IMR-90 (cell line): ENCODE measurements at regions not wholly inside any gene's neighbourhood (a gene's known extent, or its start where the extent isn't known, plus 50 kb on each side); places are given as distances from the start of the nearest gene placed in this dataset.

Experiments used
- FOS ChIP-seq: fragments of 150-350 bp; IDR thresholded peaks from 2 replicates; pipeline ENCODE4 v1.6.1; 2016; ENCODE audit warnings: low read depth, low read length
- MXI1 ChIP-seq: IDR thresholded peaks from 2 replicates; pipeline ENCODE4 v1.6.1; 2012; ENCODE audit warnings: low read depth, mild to moderate bottlenecking, low read length, moderate library complexity, borderline replicate concordance
- POLR2A ChIP-seq: IDR thresholded peaks from 2 replicates; pipeline ENCODE4 v1.6.1; 2012; ENCODE audit warnings: mild to moderate bottlenecking, low read depth, low read length
- RAD21 ChIP-seq: IDR thresholded peaks from 2 replicates; pipeline ENCODE4 v1.6.1; 2012; ENCODE audit warnings: low read length, improper control_type of control experiment
- TF ChIP-seq, protein P1 (sequence below): conservative IDR thresholded peaks from 2 replicates; pipeline ENCODE4 v1.5.1; 2012; ENCODE audit warnings: mild to moderate bottlenecking, low read depth, low read length, improper control_type of control experiment

DNA sequence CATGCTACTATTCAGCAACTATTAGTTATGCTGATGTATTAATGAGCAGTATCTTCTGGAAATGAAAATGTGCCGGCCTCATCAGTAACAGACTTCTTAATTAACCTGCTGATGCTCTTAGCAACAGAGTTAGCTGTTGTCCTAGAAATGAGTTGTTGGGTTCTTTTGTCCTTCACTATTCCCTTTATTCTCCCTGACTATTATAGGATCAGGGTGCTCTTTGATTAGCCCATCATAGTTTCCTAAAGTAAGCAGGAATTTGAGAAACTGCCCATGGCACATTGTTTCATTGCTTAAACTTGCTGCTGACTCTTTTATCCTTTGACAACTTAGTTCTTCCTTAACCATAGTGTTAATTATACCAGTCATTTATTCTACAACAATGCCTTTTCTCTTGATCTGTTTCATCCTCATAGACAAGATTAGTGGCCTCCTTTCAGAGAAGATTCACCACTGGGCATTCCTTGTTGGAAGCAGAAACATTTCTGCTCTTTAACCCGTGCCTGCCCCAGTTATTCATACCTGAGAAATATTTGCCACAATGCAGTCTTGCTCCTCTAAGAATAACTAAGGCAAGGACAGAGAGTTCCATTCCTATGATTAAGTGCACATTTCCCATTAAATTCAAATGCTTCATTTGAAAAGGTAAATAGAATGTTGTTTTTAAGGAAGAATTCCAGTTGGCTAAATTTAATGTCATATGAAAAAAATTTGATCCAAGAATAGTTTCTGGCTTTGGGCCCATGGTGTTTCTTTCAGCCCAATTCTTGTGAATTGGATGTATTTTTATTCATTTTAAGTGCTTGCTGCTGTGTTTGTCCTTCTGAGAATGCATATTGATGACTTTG lies 573.3 kb upstream of the TBL1XR1 start:
- TF ChIP-seq, protein P1, sequence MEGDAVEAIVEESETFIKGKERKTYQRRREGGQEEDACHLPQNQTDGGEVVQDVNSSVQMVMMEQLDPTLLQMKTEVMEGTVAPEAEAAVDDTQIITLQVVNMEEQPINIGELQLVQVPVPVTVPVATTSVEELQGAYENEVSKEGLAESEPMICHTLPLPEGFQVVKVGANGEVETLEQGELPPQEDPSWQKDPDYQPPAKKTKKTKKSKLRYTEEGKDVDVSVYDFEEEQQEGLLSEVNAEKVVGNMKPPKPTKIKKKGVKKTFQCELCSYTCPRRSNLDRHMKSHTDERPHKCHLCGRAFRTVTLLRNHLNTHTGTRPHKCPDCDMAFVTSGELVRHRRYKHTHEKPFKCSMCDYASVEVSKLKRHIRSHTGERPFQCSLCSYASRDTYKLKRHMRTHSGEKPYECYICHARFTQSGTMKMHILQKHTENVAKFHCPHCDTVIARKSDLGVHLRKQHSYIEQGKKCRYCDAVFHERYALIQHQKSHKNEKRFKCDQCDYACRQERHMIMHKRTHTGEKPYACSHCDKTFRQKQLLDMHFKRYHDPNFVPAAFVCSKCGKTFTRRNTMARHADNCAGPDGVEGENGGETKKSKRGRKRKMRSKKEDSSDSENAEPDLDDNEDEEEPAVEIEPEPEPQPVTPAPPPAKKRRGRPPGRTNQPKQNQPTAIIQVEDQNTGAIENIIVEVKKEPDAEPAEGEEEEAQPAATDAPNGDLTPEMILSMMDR, result no peak
- no peak for TF ChIP-seq MXI1
- TF ChIP-seq POLR2A, result no peak
- TF ChIP-seq RAD21, result no peak
- no peak for TF ChIP-seq FOS
